EL (cell line): ENCODE measurements at regions not wholly inside any gene's neighbourhood (a gene's known extent, or its start where the extent isn't known, plus 50 kb on each side); places are given as distances from the start of the nearest gene placed in this dataset.
"Not testable (repeated sequence)": the region's sequence is repeated elsewhere in the genome, so short reads cannot be mapped to it uniquely, and the experiment has no call there.

ENCODE experiments used
- DNase-seq: peaks from one replicate; pipeline ENCODE4 v3.0.0-alpha.2; 2016

GRCh38 chr7:85392789-85393188 is 205.9 kb upstream of the SEMA3D start:
- no peak for DNase-seq

GRCh38 chr7:85392326-85392725 is 205.5 kb upstream of the SEMA3D start:
- DNase-seq, result no peak

- DNase-seq, result no peak
Observed at GRCh38 chr7:85386460-85386859, 199.6 kb upstream of the SEMA3D start.

GRCh38 chr7:85384392-85384791 is 197.5 kb upstream of the SEMA3D start:
- no peak for DNase-seq

GRCh38 chr7:85381212-85381611 is 194.4 kb upstream of the SEMA3D start:
- no peak for DNase-seq

GRCh38 chr7:85376589-85376988 is 189.7 kb upstream of the SEMA3D start:
- DNase-seq, result no peak

- DNase-seq, result no peak
Observed at GRCh38 chr7:85356916-85357315, 170.1 kb upstream of the SEMA3D start.

GRCh38 chr7:85343484-85343883 is 156.6 kb upstream of the SEMA3D start:
- no peak for DNase-seq

GRCh38 chr7:85342781-85343180 is 155.9 kb upstream of the SEMA3D start:
- DNase-seq, result no peak

GRCh38 chr7:85341973-85342372 is 155.1 kb upstream of the SEMA3D start:
- no peak for DNase-seq

- DNase-seq, result no peak
Observed at GRCh38 chr7:85341121-85341520, 154.3 kb upstream of the SEMA3D start.

- DNase-seq, result no peak
Observed at GRCh38 chr7:85336086-85336485, 149.2 kb upstream of the SEMA3D start.

GRCh38 chr7:85335113-85335512 is 148.3 kb upstream of the SEMA3D start:
- not testable (repeated sequence) for DNase-seq

GRCh38 chr7:85328456-85328998 is 141.7 kb upstream of the SEMA3D start:
- no peak for DNase-seq

- no peak for DNase-seq
Observed at GRCh38 chr7:85324145-85324799, 137.4 kb upstream of the SEMA3D start.

GRCh38 chr7:85322252-85322651 is 135.4 kb upstream of the SEMA3D start:
- no peak for DNase-seq

- DNase-seq, result no peak
Observed at GRCh38 chr7:85320699-85321476, 134.0 kb upstream of the SEMA3D start.

- DNase-seq, result no peak
Observed at GRCh38 chr7:85316489-85316888, 129.6 kb upstream of the SEMA3D start.

- no peak for DNase-seq
Observed at GRCh38 chr7:85310301-85310700, 123.4 kb upstream of the SEMA3D start.

- DNase-seq, result no peak
Observed at GRCh38 chr7:85306115-85306514, 119.3 kb upstream of the SEMA3D start.

GRCh38 chr7:85294176-85294575 is 107.3 kb upstream of the SEMA3D start:
- DNase-seq, result no peak

- no peak for DNase-seq
Observed at GRCh38 chr7:85292908-85293576, 106.2 kb upstream of the SEMA3D start.

- no peak for DNase-seq
Observed at GRCh38 chr7:85290269-85290668, 103.4 kb upstream of the SEMA3D start.

- peak; percentile 1 for DNase-seq
Observed at GRCh38 chr7:85289279-85289678, 102.4 kb upstream of the SEMA3D start.
